Keratinocyte (primary cell): ENCODE measurements at regions not wholly inside any gene's neighbourhood (a gene's known extent, or its start where the extent isn't known, plus 50 kb on each side); places are given as distances from the start of the nearest gene placed in this dataset.

Experiments
- CTCF ChIP-seq, 3 experiments: IDR thresholded peaks in 1 of 3; conservative IDR thresholded peaks in 1 of 3; optimal IDR thresholded peaks in 1 of 3; 2 replicates in 2 of 3; 3 replicates in 1 of 3; pipeline versions ENCODE3 to v1.5.1; 2011; ENCODE audit warnings: low read length in 3 of 3, mild to moderate bottlenecking in 3 of 3, moderate library complexity in 2 of 3, control low read depth in 1 of 3, inconsistent platforms in 1 of 3; ENCODE audit not compliant: insufficient read depth in 2 of 3; ENCODE audit errors: extremely low read depth in 1 of 3
- EZH2 ChIP-seq: IDR thresholded peaks from one replicate; pipeline ENCODE4 v1.6.1; 2012; ENCODE audit warnings: inconsistent platforms, mild to moderate bottlenecking, low read length, moderate library complexity

GRCh38 chr7:84780158-84781124 lies 406.4 kb downstream of the SEMA3D start:
- TF ChIP-seq CTCF (optimal IDR thresholded peaks at IDR 0.05 in 1 of 3, IDR thresholded peaks at IDR 0.05 in 1 of 3, conservative IDR thresholded peaks at IDR 0.05 in 1 of 3; ENCODE audit: extremely low read depth in 1 of 3, insufficient read depth in 2 of 3, low read length in 3 of 3) = no peak
- TF ChIP-seq EZH2 = no peak
